ENCODE measurements at regions not wholly inside any gene's neighbourhood (a gene's known extent, or its start where the extent isn't known, plus 50 kb on each side); places are given as distances from the start of the nearest gene placed in this dataset.

GRCh38 chr1:5385096-5385799, 607.0 kb downstream of the NPHP4 start:
- TF ChIP-seq, protein P1, sequence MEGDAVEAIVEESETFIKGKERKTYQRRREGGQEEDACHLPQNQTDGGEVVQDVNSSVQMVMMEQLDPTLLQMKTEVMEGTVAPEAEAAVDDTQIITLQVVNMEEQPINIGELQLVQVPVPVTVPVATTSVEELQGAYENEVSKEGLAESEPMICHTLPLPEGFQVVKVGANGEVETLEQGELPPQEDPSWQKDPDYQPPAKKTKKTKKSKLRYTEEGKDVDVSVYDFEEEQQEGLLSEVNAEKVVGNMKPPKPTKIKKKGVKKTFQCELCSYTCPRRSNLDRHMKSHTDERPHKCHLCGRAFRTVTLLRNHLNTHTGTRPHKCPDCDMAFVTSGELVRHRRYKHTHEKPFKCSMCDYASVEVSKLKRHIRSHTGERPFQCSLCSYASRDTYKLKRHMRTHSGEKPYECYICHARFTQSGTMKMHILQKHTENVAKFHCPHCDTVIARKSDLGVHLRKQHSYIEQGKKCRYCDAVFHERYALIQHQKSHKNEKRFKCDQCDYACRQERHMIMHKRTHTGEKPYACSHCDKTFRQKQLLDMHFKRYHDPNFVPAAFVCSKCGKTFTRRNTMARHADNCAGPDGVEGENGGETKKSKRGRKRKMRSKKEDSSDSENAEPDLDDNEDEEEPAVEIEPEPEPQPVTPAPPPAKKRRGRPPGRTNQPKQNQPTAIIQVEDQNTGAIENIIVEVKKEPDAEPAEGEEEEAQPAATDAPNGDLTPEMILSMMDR (IDR thresholded peaks at IDR 0.05; ENCODE audit: control insufficient read depth, extremely low read depth, insufficient read depth): no peak
- H3K4me3 ChIP-seq (ENCODE audit: low read depth, low read length): no peak overlapping the region
- DNase-seq (ENCODE audit: low read depth): no peak

- no peak overlapping the region for H3K4me3 ChIP-seq (ENCODE audit: low read depth, low read length)
- DNase-seq (ENCODE audit: low read depth): no peak
- TF ChIP-seq, protein P1 (IDR thresholded peaks at IDR 0.05; ENCODE audit: control insufficient read depth, extremely low read depth, insufficient read depth): no peak
These were observed 610.7 kb downstream of the NPHP4 start for GRCh38 chr1:5381491-5381890.

DNA sequence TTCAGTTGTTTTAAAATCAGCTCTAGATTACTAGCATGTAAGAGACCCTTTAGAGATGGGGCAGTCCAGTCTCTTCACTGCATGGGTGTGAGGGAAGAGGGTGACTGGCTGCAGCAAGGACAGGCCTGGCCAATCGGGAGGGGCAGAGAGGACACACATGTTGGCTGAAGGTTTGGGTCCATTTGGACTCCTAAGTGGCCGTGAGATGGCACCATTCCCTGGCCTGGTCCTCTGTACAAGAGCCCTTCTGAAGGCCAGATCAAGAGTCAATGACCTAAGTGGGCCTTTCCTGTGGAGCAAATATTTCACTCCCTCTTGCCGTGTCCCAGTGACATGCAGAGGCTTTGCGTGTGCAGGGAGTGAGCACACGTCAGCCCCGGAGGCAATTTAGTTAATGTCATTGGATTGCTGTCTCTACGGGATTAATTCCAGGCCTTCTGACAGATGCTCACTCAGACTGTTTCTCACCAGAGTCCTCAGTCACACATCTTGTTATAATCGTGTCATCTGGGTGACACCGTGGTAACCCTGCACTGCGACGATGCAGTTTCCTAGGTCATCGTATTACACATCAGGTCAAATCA, 613.0 kb downstream of the NPHP4 start:
- H3K4me3 ChIP-seq (ENCODE audit: low read depth, low read length): no peak overlapping the region
- DNase-seq (ENCODE audit: low read depth): no peak
- TF ChIP-seq, protein P1 (IDR thresholded peaks at IDR 0.05; ENCODE audit: control insufficient read depth, extremely low read depth, insufficient read depth): no peak

DNA sequence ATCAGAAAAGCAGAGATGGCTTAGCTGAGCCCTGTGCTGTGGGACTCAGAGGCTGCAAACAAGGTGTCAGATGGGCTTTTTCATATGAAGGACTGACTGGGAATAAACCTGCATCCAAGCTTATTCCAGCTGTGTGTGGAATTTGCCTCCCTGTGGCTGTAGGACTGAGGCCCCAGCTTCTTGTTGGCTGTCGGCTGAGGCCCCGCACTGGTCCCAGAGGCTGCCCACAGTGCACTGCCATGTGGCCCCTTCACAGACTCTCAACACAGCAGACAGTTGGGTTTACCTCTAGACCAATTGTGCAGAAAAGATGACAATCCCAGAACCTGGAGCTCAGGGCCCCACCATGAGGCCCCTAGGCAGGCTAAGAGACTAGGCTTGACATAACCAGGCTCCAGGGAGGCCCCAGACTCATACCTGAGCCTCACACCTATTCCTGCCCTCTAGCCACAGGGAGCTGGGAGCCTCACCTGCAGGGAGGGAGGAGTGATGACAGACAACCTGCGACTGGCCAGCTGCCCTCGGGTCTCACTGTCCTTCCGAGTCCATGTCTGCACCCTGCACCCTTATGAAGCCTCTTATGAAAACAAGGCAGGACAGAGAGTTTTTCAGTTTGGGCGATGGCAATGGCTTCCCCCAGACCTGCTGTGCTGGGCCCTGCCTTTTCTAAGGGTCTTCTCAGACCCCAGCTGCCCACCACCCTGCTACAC, 615.5 kb downstream of the NPHP4 start:
- H3K4me3 ChIP-seq (ENCODE audit: low read depth, low read length): no peak overlapping the region
- DNase-seq (ENCODE audit: low read depth): no peak
- TF ChIP-seq, protein P1 (IDR thresholded peaks at IDR 0.05; ENCODE audit: control insufficient read depth, extremely low read depth, insufficient read depth): no peak

GRCh38 chr1:5375481-5375880, 616.7 kb downstream of the NPHP4 start:
- no peak overlapping the region for H3K4me3 ChIP-seq (ENCODE audit: low read depth, low read length)
- TF ChIP-seq, protein P1 (IDR thresholded peaks at IDR 0.05; ENCODE audit: control insufficient read depth, extremely low read depth, insufficient read depth): no peak
- no peak for DNase-seq (ENCODE audit: low read depth)

DNA sequence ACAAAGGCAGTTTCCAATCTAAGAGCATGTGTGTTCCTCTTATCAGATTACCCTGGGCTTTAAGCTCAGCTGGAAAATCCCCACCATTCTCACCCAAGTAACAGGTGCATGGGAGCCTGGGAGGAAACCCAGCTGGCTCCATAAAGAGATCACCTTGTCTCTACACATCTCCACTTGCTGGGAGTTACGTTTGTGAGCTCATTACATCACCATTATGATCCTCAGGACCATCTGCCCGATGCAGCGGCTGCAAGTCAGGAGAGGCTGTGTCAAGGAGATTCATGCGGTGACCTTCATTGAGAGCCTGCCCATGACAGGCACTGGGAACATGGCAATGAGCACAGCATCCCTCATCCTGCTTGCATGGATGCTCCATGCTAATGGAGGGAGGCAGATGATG, 618.0 kb downstream of the NPHP4 start:
- no peak overlapping the region for H3K4me3 ChIP-seq (ENCODE audit: low read depth, low read length)
- TF ChIP-seq, protein P1 (IDR thresholded peaks at IDR 0.05; ENCODE audit: control insufficient read depth, extremely low read depth, insufficient read depth): no peak
- no peak for DNase-seq (ENCODE audit: low read depth)
